Panc1 (cell line): ENCODE measurements at regions not wholly inside any gene's neighbourhood (a gene's known extent, or its start where the extent isn't known, plus 50 kb on each side); places are given as distances from the start of the nearest gene placed in this dataset.

Source experiments
- ATAC-seq: fragments of 200-7000 bp; cut with Tn5 transposase; 2 replicates; pipeline ENCODE4 v1.9.1; 2020; ENCODE audit warnings: mild to moderate bottlenecking, moderate library complexity
- BruUV-seq: library from RNA; stranded (reverse); fragments of 400-500 nt; replicated peaks from 2 replicates; lab custom pipeline; 2021; lab: Mats Ljungman, UMichigan
- CTCF ChIA-PET: fragments of 300-600 bp; sonication (Branson Sonifier 250); formaldehyde crosslinking; loops from one replicate; lab custom pipeline; 2022; ENCODE audit warnings: antibody characterized with exemption; lab: Charles Lee
- POLR2A ChIA-PET: fragments of 300-600 bp; sonication (Branson Sonifier 250); formaldehyde crosslinking; loops from one replicate; lab custom pipeline; 2022; ENCODE audit warnings: antibody characterized with exemption; lab: Charles Lee
- DNase-seq: peaks from one replicate; pipeline ENCODE4 v3.0.0-alpha.2; 2010; ENCODE audit warnings: low read depth, low spot score
- H3K27ac ChIP-seq: 2 replicates; pipeline ENCODE4 v1.5.1; 2011; ENCODE audit warnings: mild to moderate bottlenecking, low read length, inconsistent platforms
- H3K27me3 ChIP-seq: fragments of 200-500 bp; sonication (Bioruptor generic); 2 replicates; pipeline ENCODE4 v1.6.0; 2014; ENCODE audit warnings: low read length, inconsistent platforms; ENCODE audit not compliant: control insufficient read depth, insufficient read depth
- H3K36me3 ChIP-seq: fragments of 200-500 bp; sonication (Bioruptor generic); 2 replicates; pipeline ENCODE4 v1.5.1; 2014; ENCODE audit warnings: inconsistent platforms, mild to moderate bottlenecking, low read length, moderate library complexity; ENCODE audit not compliant: control insufficient read depth, insufficient read depth
- H3K4me1 ChIP-seq: 2 replicates; pipeline ENCODE4 v1.5.1; 2011; ENCODE audit warnings: inconsistent platforms, mild to moderate bottlenecking, low read length, moderate library complexity; ENCODE audit not compliant: control insufficient read depth, insufficient read depth
- H3K4me3 ChIP-seq, 2 experiments: 2 replicates each; pipeline ENCODE4 v1.5.1; 2011 to 2012; ENCODE audit warnings: low read depth in 2 of 2, low read length in 2 of 2, mild to moderate bottlenecking in 2 of 2, inconsistent platforms in 1 of 2, moderate library complexity in 1 of 2
- H3K9me3 ChIP-seq: fragments of 200-500 bp; sonication (Bioruptor generic); 2 replicates; pipeline ENCODE4 v1.5.1; 2014; ENCODE audit warnings: low read depth, mild to moderate bottlenecking, inconsistent platforms, low read length, moderate library complexity; ENCODE audit not compliant: control insufficient read depth, insufficient read depth
- POLR2AphosphoS5 ChIP-seq: IDR thresholded peaks from 2 replicates; pipeline ENCODE4 v1.6.1; 2012; ENCODE audit warnings: mild to moderate bottlenecking, low read depth, low read length, moderate library complexity
- SIN3A ChIP-seq: IDR thresholded peaks from 2 replicates; pipeline ENCODE4 v1.6.1; 2012; ENCODE audit warnings: low read depth, mild to moderate bottlenecking, low read length, moderate library complexity, borderline replicate concordance; ENCODE audit not compliant: insufficient read depth
- TCF7L2 ChIP-seq: IDR thresholded peaks from 2 replicates; pipeline ENCODE4 v1.6.1; 2011; ENCODE audit warnings: mild to moderate bottlenecking, low read depth, low read length, inconsistent platforms
- in situ Hi-C: cut with HindIII; loops from 2 replicates; pipeline ENCODE4 v1.10.0; 2016; ENCODE audit warnings: low sequenced_read_pairs, low pct_unique_long_range_greater_than_20kb
- intact Hi-C: fragments of 100-400 bp; cut with micrococcal nuclease; formaldehyde crosslinking; loops from one replicate; pipeline ENCODE4 v1.10.0; 2022; ENCODE audit not compliant: unreplicated experiment
- TF ChIP-seq, protein P1 (sequence below), 2 experiments: IDR thresholded peaks; 2 replicates each; pipeline ENCODE4 v1.6.1; 2011 to 2012; ENCODE audit warnings: low read depth in 2 of 2, control low read depth in 1 of 2, low read length in 1 of 2, mild to moderate bottlenecking in 1 of 2, moderate library complexity in 1 of 2; ENCODE audit not compliant: insufficient read depth in 1 of 2
- TF ChIP-seq, protein P2 (sequence below): fragments of 450-650 bp; IDR thresholded peaks from 2 replicates; pipeline ENCODE4 v1.5.1; 2017; ENCODE audit warnings: mild to moderate bottlenecking

DNA sequence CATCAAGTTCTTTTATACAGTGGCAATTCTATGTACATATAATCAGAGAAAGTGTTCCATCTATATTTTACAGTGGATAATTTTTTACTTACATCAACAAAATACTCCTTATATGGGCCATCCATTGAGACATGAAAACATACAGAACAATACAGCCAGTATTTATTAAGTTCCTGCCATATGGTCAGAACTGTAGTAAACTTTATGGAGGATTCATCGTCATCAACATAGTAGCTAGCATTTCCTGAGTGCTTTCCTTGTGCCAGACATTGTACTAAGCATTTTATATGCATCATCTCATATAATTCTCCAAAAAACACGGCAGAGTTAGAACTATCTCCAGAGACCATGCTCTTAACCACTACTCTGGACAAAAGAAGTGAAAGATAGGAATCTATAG, 170.1 kb downstream of the CEP135 start:
- intact Hi-C loops (no loop called here), in situ Hi-C loops (no loop called here)
- CTCF ChIA-PET: no interaction called here
- POLR2A ChIA-PET: no interaction called here
- Histone ChIP-seq H3K27me3 (no peaks in the 10 kb centered on the region), H3K27ac (no peak overlapping the region), H3K36me3 (no peaks in the 10 kb centered on the region), H3K9me3 (no peaks in the 10 kb centered on the region), H3K4me1 (peaks cover 4% of the 10 kb centered on the region; the same call in 1 of the 2 replicates), H3K4me3 (no peak overlapping the region)
- no peak for DNase-seq
- BruUV-seq: no TSS peak
- no peak for ATAC-seq
- TF ChIP-seq, protein P1, sequence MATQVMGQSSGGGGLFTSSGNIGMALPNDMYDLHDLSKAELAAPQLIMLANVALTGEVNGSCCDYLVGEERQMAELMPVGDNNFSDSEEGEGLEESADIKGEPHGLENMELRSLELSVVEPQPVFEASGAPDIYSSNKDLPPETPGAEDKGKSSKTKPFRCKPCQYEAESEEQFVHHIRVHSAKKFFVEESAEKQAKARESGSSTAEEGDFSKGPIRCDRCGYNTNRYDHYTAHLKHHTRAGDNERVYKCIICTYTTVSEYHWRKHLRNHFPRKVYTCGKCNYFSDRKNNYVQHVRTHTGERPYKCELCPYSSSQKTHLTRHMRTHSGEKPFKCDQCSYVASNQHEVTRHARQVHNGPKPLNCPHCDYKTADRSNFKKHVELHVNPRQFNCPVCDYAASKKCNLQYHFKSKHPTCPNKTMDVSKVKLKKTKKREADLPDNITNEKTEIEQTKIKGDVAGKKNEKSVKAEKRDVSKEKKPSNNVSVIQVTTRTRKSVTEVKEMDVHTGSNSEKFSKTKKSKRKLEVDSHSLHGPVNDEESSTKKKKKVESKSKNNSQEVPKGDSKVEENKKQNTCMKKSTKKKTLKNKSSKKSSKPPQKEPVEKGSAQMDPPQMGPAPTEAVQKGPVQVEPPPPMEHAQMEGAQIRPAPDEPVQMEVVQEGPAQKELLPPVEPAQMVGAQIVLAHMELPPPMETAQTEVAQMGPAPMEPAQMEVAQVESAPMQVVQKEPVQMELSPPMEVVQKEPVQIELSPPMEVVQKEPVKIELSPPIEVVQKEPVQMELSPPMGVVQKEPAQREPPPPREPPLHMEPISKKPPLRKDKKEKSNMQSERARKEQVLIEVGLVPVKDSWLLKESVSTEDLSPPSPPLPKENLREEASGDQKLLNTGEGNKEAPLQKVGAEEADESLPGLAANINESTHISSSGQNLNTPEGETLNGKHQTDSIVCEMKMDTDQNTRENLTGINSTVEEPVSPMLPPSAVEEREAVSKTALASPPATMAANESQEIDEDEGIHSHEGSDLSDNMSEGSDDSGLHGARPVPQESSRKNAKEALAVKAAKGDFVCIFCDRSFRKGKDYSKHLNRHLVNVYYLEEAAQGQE (IDR thresholded peaks at IDR 0.05; ENCODE audit: insufficient read depth in 1 of 2, low read depth in 2 of 2, low read length in 1 of 2): no peak
- TF ChIP-seq POLR2AphosphoS5 (no peak), TCF7L2 (no peak), SIN3A (no peak)
- TF ChIP-seq, protein P2, sequence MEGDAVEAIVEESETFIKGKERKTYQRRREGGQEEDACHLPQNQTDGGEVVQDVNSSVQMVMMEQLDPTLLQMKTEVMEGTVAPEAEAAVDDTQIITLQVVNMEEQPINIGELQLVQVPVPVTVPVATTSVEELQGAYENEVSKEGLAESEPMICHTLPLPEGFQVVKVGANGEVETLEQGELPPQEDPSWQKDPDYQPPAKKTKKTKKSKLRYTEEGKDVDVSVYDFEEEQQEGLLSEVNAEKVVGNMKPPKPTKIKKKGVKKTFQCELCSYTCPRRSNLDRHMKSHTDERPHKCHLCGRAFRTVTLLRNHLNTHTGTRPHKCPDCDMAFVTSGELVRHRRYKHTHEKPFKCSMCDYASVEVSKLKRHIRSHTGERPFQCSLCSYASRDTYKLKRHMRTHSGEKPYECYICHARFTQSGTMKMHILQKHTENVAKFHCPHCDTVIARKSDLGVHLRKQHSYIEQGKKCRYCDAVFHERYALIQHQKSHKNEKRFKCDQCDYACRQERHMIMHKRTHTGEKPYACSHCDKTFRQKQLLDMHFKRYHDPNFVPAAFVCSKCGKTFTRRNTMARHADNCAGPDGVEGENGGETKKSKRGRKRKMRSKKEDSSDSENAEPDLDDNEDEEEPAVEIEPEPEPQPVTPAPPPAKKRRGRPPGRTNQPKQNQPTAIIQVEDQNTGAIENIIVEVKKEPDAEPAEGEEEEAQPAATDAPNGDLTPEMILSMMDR: no peak

DNA sequence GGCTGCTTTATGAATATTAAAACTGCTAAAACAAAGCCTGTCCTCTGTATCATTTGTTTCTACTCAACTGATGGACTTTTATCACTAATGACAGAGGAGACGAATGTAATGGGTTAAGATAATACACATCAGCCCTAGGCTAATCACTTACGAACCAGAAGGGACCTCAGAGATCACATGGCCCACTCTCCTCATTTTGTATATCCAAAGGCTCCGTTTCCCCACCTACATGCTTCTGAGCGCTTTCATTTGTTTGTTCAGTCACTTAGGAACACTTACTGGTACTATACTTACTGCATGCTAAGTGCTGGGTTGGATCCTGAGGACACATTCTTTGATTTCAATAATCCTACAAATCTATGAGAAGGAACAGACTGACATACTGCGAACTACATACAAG, 169.3 kb downstream of the CEP135 start:
- TF ChIP-seq, protein P1 (IDR thresholded peaks at IDR 0.05; ENCODE audit: insufficient read depth in 1 of 2, low read depth in 2 of 2, low read length in 1 of 2): no peak
- TF ChIP-seq SIN3A (no peak), POLR2AphosphoS5 (no peak), TCF7L2 (no peak)
- TF ChIP-seq, protein P2: no peak
- ATAC-seq (no peak), DNase-seq (no peak)
- H3K27ac ChIP-seq: no peak overlapping the region
- no peaks in the 10 kb centered on the region for H3K36me3 ChIP-seq
- CTCF ChIA-PET: no interaction called here
- BruUV-seq: no TSS peak
- H3K4me3 ChIP-seq: no peak overlapping the region
- H3K4me1 ChIP-seq: peaks cover 4% of the 10 kb centered on the region; the same call in 1 of the 2 replicates
- no peaks in the 10 kb centered on the region for H3K27me3 ChIP-seq
- intact Hi-C loops (no loop called here), in situ Hi-C loops (no loop called here)
- POLR2A ChIA-PET: no interaction called here
- no peaks in the 10 kb centered on the region for H3K9me3 ChIP-seq
